Cerebellar nuclear complex (tissue), 1 donor: ENCODE measurements at regions not wholly inside any gene's neighbourhood (a gene's known extent, or its start where the extent isn't known, plus 50 kb on each side); places are given as distances from the start of the nearest gene placed in this dataset.

Experiments used
- DNase-seq, 2 experiments: peaks; one replicate each; lab custom pipeline; 2025; lab: John Stamatoyannopoulos, UW

- no peak for DNase-seq
These were observed 497.5 kb upstream of the IGFBP7 start for GRCh38 chr4:57607566-57608180.

DNA sequence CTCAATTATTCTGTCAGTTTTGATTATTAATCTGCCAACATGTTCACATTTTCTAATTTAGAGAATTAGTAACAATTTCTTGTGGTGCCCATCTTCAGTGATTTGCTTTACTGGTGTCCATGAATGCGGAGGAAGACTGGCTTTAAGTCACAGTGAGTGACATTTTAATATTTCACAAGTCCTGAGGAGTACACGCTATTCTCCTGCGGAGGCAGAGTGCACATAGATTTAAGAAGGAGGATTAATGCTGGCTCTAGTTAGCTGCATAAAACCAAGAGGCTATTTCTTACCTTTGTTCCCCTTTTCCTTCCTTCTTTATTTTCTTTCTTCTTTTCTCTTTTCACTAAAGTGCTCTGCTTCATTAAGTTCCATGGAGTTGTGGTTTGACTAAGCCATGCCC is 495.2 kb upstream of the IGFBP7 start:
- DNase-seq: no peak

GRCh38 chr4:57602141-57602540 is 492.0 kb upstream of the IGFBP7 start:
- DNase-seq: no peak

DNA sequence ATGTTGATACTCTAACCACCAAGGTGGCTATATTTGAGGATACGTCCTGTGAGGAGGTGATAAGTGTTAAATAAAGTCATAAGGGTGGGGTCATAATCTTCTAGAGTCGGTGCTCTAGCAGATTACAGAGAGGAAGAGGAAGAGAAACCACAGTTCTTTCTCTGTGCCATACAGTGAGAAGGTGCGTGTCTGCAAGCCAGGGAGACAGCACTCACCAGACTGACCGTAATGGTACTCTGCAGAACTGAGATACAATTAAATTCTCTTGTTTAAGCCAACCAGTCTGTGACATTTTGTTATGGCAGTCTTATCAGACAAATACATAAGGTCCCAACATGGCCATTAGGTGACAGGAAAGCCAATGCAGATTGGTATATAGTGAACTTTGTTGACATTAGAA is 480.9 kb upstream of the IGFBP7 start:
- no peak for DNase-seq

GRCh38 chr4:57588557-57588956 is 478.4 kb upstream of the IGFBP7 start:
- no peak for DNase-seq

- no peak for DNase-seq
These were observed 470.8 kb upstream of the IGFBP7 start for GRCh38 chr4:57580710-57581599.

DNA sequence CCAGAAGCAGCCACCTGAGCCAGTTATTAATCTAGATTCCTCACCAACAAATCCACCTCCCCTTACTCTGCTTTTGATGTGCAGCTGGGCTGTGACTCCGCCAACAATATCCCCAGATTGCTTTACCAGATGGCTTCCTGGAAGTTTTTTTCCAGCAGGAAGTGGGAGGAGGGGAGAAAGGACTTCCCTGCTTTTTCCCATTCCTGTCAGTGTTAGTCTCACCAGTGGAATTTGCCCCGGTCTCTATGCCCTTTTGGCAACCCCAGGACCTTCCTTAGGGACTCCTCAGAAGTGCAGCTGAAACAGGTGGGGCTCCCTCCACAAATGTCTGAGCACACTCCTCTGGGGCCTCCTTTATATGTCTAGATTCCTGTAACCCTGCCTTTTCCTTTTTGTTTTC is 465.2 kb upstream of the IGFBP7 start:
- no peak for DNase-seq

DNA sequence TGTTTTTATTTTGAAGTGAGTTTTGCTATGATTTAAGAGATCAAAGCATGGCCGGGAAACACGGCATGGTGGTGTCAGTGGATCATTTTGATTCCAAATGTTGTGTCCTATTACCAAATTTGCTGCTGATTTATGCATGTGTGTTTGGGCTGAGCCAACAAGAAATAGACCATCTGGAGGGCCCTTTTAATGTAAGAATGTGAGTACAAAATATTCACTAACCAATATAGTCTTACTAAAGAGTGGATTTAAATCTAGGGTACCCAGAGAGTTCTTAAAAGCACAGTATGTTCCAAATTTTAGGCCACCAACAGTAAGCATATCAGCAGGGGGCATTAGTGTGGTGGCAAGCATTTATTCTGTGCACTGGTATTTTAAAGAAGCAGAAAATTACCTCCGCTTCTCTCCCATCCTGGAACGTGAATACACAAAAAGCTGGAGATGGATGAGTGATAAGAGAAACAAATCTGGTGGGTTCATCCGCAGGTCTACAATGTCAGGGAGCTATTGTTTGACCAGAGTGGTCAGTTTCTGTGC is 444.4 kb upstream of the IGFBP7 start:
- no peak for DNase-seq

DNA sequence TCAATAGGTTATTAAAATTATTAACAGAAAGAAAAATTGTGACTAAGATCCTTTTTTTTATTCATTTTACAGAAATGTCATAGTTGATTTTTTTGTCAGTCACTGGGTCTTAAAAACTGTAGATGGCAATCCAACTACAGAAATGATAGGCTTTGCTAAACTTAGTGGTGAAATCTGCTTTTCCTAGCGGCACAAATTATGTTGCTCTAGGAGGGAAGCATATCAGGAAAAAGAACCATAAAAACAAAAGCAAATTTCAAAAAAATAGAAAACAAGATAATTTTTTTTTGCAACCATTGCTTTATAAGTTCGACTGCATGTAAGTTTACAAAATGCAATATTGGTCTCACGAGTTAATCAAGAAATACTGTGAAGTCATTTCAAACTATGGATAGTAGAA is 443.5 kb upstream of the IGFBP7 start:
- DNase-seq: no peak

DNA sequence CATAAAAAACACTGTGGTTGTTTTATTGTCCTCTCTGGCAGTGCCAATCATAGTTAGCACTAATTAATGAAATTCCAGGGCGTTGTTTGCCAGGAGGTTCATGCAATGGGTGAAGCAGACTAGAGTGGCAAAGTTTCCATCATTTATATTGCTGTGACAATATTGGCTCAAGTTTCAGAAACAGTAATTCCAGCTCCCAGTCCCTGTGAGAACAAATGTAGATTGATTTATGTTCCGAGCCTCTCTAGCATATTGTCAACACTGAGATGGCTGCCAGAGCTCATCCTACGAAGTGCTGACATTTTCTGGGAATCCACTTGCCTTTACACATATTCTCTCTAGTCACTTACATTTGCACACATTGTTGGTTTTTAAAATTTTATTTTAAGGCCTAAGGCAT is 440.0 kb upstream of the IGFBP7 start:
- DNase-seq: no peak

- no peak for DNase-seq
These were observed 438.7 kb upstream of the IGFBP7 start for GRCh38 chr4:57548856-57549255.

GRCh38 chr4:57544811-57545654 is 434.8 kb upstream of the IGFBP7 start:
- no peak for DNase-seq

DNA sequence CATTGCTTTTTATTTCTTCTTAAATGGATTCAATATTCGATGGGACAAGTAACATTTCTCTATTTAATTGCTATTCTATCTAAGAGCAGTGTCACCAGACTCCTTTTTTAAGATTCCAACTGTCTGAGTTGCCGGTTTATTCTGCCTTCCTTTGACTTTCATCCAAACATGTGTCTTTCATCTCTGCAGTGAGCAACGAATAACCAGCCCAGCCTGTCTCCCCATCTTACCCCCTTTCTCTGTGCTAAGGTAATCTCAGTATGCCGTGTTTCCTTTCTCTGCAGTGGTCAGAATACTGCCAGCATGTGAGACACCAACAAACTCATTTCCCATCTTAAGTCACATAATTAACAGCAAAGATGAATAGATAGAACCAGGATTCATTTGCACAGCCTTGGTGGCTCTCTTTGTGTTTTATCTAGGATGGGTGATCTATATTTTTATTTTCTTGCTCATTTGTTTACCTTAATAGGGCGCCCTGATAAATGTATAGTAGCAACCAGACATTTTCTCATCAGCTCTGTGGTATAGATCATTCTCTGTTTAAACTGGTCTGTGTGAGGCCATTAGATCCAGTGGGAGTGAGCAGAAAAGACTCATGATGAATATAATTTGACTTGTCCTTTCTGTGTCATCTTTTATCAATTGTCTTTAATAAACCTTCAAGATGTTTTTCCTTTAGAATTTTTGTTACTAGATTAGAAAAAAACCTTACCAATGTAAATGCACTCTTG is 394.8 kb upstream of the IGFBP7 start:
- DNase-seq: no peak

DNA sequence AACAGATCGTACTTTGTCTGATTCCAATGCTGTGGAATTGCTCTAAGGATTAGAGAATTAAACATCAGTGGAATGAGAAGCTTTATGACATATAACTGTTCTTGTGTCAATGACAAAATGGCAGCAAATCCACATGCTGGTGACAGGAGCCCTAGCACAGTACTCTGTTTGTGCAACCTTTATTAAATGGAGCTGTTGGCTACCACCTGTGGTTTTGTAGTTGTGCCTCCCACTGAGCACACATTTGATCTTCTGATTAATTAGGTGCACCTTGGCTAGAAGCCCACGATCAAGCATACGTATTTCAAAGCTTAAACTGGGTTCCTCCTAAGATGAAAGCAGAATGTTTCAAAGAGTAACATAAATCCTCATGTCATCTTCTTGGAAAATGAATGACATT is 394.0 kb upstream of the IGFBP7 start:
- DNase-seq: no peak

- DNase-seq: no peak
These were observed 391.5 kb upstream of the IGFBP7 start for GRCh38 chr4:57501720-57502119.

GRCh38 chr4:57499786-57500185 is 389.6 kb upstream of the IGFBP7 start:
- no peak for DNase-seq

- no peak for DNase-seq
These were observed 388.1 kb upstream of the IGFBP7 start for GRCh38 chr4:57498251-57498650.

- no peak for DNase-seq
These were observed 386.7 kb upstream of the IGFBP7 start for GRCh38 chr4:57496697-57497471.

DNA sequence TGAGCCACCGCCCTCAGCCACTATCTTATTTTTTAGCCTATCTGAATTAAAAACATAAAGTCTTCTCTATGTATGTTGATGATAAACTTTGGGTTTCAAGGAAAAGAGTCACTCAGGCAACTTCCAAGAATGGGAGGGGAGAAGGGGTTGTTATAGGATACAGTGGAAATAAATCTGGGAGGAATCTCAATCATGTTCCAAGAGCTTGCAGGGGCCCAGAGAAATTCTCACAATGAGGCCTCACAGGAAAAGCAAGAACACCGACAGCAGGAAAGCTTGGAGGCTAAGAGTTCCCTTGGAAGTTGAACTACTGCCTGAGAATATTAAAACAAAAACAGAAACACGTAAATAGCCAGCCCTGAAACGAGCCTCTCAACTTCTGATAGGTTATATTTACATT is 384.6 kb upstream of the IGFBP7 start:
- no peak for DNase-seq

DNA sequence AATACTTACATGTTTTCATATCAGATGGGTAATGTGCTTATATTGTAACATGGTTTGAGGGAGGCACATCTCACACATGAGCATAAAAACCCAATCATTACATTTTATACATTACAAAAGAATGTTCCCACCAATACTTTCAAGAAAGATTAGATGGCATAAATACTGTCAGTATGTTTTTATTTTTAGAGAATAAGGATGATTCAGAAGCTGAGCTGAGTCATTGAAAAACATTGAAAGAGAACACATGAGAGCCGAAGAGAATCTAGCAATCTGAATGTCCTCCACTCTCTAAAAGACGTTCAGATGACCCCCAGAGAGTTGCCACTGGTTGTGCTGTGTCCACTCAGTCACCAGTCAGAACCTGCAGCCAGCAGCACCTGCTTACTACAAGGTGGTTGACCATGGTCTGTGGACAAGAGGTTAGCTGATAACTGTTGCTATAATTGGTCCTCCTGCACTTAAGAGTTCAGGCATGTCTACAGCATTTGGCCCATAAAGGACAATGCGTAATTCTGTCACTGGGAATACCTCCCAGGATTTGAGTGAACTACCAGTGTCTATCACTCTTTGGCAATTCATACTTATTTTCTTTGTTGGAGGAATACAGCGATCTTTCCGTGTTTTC is 382.2 kb upstream of the IGFBP7 start:
- DNase-seq: no peak
